Keratinocyte (primary cell): ENCODE measurements at regions not wholly inside any gene's neighbourhood (a gene's known extent, or its start where the extent isn't known, plus 50 kb on each side); places are given as distances from the start of the nearest gene placed in this dataset.
"Not testable (repeated sequence)": the region's sequence is repeated elsewhere in the genome, so short reads cannot be mapped to it uniquely, and the experiment has no call there.

Source experiments
- DNase-seq: peaks from one replicate; pipeline ENCODE4 v3.0.0-alpha.2; 2011; ENCODE audit warnings: low read depth, missing footprints, low spot score
- FAIRE-seq: peaks from 2 replicates; lab custom pipeline; 2011; peaks lifted over from hg19 to GRCh38; lab: Jason Lieb, UNC
- H2AFZ ChIP-seq: 2 replicates; pipeline ENCODE4 v1.6.0; 2012; ENCODE audit warnings: low read length, control low read depth, inconsistent platforms; ENCODE audit not compliant: control insufficient read depth
- H3K27ac ChIP-seq: 2 replicates; pipeline ENCODE4 v1.5.1; 2011; ENCODE audit warnings: low read length; ENCODE audit not compliant: control insufficient read depth, insufficient read depth
- H3K27me3 ChIP-seq: 3 replicates; pipeline ENCODE4 v1.6.0; 2011; ENCODE audit warnings: low read length; ENCODE audit not compliant: control insufficient read depth, insufficient read depth; ENCODE audit errors: extremely low read depth
- H3K36me3 ChIP-seq, 2 experiments: 2 replicates in 1 of 2; 3 replicates in 1 of 2; pipeline ENCODE4 v1.5.1; 2011; ENCODE audit warnings: low read length in 2 of 2, mild to moderate bottlenecking in 1 of 2; ENCODE audit not compliant: control insufficient read depth in 2 of 2, insufficient read depth in 2 of 2; ENCODE audit errors: extremely low read depth in 1 of 2
- H3K4me1 ChIP-seq: 3 replicates; pipeline ENCODE4 v1.5.1; 2011; ENCODE audit warnings: low read length; ENCODE audit not compliant: control insufficient read depth, insufficient read depth; ENCODE audit errors: extremely low read depth
- H3K4me2 ChIP-seq: 3 replicates; pipeline ENCODE4 v1.6.0; 2011; ENCODE audit warnings: low read depth, low read length; ENCODE audit not compliant: control insufficient read depth, insufficient read depth; ENCODE audit errors: extremely low read depth
- H3K4me3 ChIP-seq, 3 experiments: fragments of 200-600 bp in 1 of 3; sonication (generic) in 1 of 3; 2 replicates in 2 of 3; 3 replicates in 1 of 3; pipeline ENCODE4 v1.5.1; 2011 to 2016; ENCODE audit warnings: low read length in 3 of 3, mild to moderate bottlenecking in 3 of 3, control low read depth in 2 of 3, inconsistent platforms in 1 of 3, low read depth in 1 of 3, mixed read lengths in 1 of 3, mixed run types in 1 of 3, moderate library complexity in 1 of 3; ENCODE audit not compliant: control insufficient read depth in 2 of 3, insufficient read depth in 2 of 3; ENCODE audit errors: extremely low read depth in 1 of 3
- H3K79me2 ChIP-seq: 2 replicates; pipeline ENCODE4 v1.6.0; 2012; ENCODE audit warnings: low read length; ENCODE audit not compliant: control insufficient read depth, insufficient read depth
- H3K9ac ChIP-seq: 3 replicates; pipeline ENCODE4 v1.6.0; 2011; ENCODE audit warnings: low read length; ENCODE audit not compliant: control insufficient read depth, insufficient read depth; ENCODE audit errors: extremely low read depth
- H3K9me1 ChIP-seq: 3 replicates; pipeline ENCODE4 v1.6.0; 2011; ENCODE audit warnings: low read length; ENCODE audit not compliant: control insufficient read depth, insufficient read depth; ENCODE audit errors: extremely low read depth
- H3K9me3 ChIP-seq: 2 replicates; pipeline ENCODE4 v1.5.1; 2012; ENCODE audit warnings: low read depth, low read length; ENCODE audit not compliant: control insufficient read depth
- H4K20me1 ChIP-seq: 3 replicates; pipeline ENCODE4 v1.6.0; 2011; ENCODE audit warnings: low read length; ENCODE audit not compliant: control insufficient read depth, insufficient read depth; ENCODE audit errors: extremely low read depth
- EZH2 ChIP-seq: IDR thresholded peaks from one replicate; pipeline ENCODE4 v1.6.1; 2012; ENCODE audit warnings: inconsistent platforms, mild to moderate bottlenecking, low read length, moderate library complexity
- dilution Hi-C: fragments of 300-500 bp; cut with MboI; formaldehyde crosslinking; loops from one replicate; pipeline ENCODE4 v1.7.0; 2020; ENCODE audit warnings: low sequenced_read_pairs; ENCODE audit not compliant: extremely low pct_ligation_motif_present
- TF ChIP-seq, protein P1 (sequence below), 3 experiments: IDR thresholded peaks in 1 of 3; conservative IDR thresholded peaks in 1 of 3; optimal IDR thresholded peaks in 1 of 3; 2 replicates in 2 of 3; 3 replicates in 1 of 3; pipeline versions ENCODE3 to v1.5.1; 2011; ENCODE audit warnings: low read length in 3 of 3, mild to moderate bottlenecking in 3 of 3, moderate library complexity in 2 of 3, control low read depth in 1 of 3, inconsistent platforms in 1 of 3; ENCODE audit not compliant: insufficient read depth in 2 of 3; ENCODE audit errors: extremely low read depth in 1 of 3

DNA sequence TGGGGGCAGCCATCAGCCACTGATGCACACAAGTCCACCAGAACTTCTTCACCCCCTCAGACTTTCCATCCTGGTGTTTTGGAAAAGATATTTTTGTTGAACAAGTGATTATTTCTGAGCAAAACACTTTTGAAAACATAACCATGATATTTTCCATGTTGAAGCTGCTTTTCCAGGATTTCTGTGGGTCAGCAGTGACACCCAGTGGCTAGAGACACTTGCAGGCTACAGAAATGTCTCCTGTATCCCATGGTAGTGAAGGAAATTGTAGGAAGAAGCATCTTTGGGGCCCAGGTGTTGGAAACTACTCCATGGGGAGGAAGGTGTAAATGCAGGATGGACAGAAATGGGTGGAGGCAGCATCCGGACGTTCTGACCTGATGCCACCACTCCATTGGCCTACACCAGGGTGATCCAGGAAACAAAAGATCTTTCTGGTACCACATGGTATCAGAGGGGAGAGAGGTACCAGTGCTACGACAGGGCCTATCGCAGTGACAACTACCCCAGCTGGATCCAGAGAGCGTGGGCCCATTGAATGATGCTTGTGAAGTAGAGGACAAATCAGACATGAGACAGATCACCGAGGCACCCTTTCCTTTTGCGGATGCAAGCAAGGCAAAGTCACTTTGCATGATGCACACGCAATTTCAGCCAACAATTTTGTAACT, 111.7 kb upstream of the COBL start:
- H4K20me1 ChIP-seq: no peaks in the 10 kb centered on the region
- no peak overlapping the region for H3K9ac ChIP-seq
- H3K27ac ChIP-seq: no peak overlapping the region
- no peak overlapping the region for H3K4me2 ChIP-seq
- TF ChIP-seq, protein P1, sequence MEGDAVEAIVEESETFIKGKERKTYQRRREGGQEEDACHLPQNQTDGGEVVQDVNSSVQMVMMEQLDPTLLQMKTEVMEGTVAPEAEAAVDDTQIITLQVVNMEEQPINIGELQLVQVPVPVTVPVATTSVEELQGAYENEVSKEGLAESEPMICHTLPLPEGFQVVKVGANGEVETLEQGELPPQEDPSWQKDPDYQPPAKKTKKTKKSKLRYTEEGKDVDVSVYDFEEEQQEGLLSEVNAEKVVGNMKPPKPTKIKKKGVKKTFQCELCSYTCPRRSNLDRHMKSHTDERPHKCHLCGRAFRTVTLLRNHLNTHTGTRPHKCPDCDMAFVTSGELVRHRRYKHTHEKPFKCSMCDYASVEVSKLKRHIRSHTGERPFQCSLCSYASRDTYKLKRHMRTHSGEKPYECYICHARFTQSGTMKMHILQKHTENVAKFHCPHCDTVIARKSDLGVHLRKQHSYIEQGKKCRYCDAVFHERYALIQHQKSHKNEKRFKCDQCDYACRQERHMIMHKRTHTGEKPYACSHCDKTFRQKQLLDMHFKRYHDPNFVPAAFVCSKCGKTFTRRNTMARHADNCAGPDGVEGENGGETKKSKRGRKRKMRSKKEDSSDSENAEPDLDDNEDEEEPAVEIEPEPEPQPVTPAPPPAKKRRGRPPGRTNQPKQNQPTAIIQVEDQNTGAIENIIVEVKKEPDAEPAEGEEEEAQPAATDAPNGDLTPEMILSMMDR (optimal IDR thresholded peaks at IDR 0.05 in 1 of 3, IDR thresholded peaks at IDR 0.05 in 1 of 3, conservative IDR thresholded peaks at IDR 0.05 in 1 of 3; ENCODE audit: extremely low read depth in 1 of 3, insufficient read depth in 2 of 3, low read length in 3 of 3): peak; percentile 46 to 65 (median 54)
- no peak for TF ChIP-seq EZH2
- H3K36me3 ChIP-seq: no peaks in the 10 kb centered on the region
- no peaks in the 10 kb centered on the region for H3K9me1 ChIP-seq
- no peaks in the 10 kb centered on the region for H3K9me3 ChIP-seq
- H3K4me3 ChIP-seq: no peak overlapping the region
- no peaks in the 10 kb centered on the region for H3K79me2 ChIP-seq
- DNase-seq (no peak), FAIRE-seq (no peak)
- dilution Hi-C loops: no loop called here
- no peak overlapping the region for H2AFZ ChIP-seq
- no peaks in the 10 kb centered on the region for H3K27me3 ChIP-seq
- H3K4me1 ChIP-seq: no peaks in the 10 kb centered on the region

DNA sequence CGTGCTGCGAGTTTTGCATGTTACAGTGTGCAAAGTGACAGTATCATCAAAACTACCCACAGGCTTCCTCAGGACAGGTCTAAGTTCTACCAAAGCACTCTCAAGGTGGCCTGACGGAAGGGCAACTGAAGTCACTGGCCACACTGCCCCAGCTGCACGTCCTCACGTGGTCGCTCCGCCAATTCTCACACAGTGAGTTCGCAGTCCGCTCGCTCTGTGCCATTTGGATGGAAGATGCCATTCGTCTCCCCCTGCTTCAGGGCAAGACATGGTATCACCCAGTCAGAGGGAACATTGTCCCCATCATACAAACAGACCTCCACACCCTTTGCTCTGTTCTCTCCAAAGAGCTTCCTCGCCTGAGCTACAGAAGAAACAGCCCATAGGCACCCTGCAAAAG, 109.6 kb upstream of the COBL start:
- Histone ChIP-seq H3K9me3 (no peaks in the 10 kb centered on the region), H3K4me2 (no peak overlapping the region), H3K9me1 (no peaks in the 10 kb centered on the region), H3K79me2 (no peaks in the 10 kb centered on the region), H3K9ac (no peak overlapping the region), H3K4me3 (no peak overlapping the region), H3K4me1 (no peaks in the 10 kb centered on the region), H3K27ac (no peak overlapping the region), H3K27me3 (no peaks in the 10 kb centered on the region), H2AFZ (no peak overlapping the region), H3K36me3 (no peaks in the 10 kb centered on the region), H4K20me1 (no peaks in the 10 kb centered on the region)
- dilution Hi-C loops: no loop called here
- TF ChIP-seq, protein P1 (optimal IDR thresholded peaks at IDR 0.05 in 1 of 3, IDR thresholded peaks at IDR 0.05 in 1 of 3, conservative IDR thresholded peaks at IDR 0.05 in 1 of 3; ENCODE audit: extremely low read depth in 1 of 3, insufficient read depth in 2 of 3, low read length in 3 of 3): no peak
- no peak for FAIRE-seq
- DNase-seq: no peak

DNA sequence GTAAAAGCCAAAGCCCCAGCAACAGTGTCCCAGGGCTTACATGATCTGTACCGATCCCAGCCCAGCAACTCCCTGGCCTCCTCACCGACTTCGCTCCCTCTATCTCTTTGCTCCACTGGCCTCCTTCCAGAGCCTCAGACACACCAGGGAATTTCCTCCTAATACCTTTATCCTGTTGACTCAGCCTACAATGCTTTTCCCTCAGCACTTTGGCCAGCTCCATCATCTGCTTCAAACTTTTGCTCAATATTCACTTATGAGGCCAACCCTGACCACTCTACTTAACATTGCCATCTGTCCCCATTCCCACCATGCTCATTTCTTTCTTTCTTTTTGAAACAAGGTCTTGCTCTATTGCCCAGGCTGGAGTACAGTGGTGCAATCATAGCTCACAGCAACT, 93.3 kb upstream of the COBL start:
- dilution Hi-C loops, H3K9me3 ChIP-seq, H3K79me2 ChIP-seq, H3K27me3 ChIP-seq, FAIRE-seq, H3K4me1 ChIP-seq, H3K4me3 ChIP-seq, H3K27ac ChIP-seq, H2AFZ ChIP-seq, DNase-seq, H4K20me1 ChIP-seq, H3K9ac ChIP-seq, H3K9me1 ChIP-seq, H3K36me3 ChIP-seq, H3K4me2 ChIP-seq: not testable (repeated sequence)

DNA sequence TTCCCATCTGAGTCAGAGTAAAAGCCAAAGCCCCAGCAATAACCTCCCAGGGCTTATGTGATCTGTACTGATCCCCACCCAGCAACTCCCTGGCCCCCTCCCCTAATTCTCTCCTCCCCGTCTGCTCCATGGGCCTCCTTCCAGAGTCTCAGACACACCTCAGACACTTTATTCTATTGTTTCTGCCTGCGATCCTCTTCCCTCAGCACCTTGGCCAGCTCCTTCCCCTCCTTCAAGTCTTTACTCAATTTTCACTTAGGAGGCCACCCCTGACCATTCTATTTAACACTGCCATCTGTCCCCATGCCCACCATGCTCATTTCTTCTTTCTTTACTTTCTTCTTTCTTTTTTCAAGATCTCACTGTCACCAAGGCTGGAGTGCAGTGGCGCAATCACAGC, 81.0 kb upstream of the COBL start:
- FAIRE-seq, H3K79me2 ChIP-seq, H3K9me1 ChIP-seq, H2AFZ ChIP-seq, H3K27ac ChIP-seq, H3K27me3 ChIP-seq, H3K4me1 ChIP-seq, H4K20me1 ChIP-seq, H3K9ac ChIP-seq, dilution Hi-C loops, H3K36me3 ChIP-seq, DNase-seq, H3K9me3 ChIP-seq, H3K4me3 ChIP-seq, H3K4me2 ChIP-seq: not testable (repeated sequence)
